ENCODE measurements at regions not wholly inside any gene's neighbourhood (a gene's known extent, or its start where the extent isn't known, plus 50 kb on each side); places are given as distances from the start of the nearest gene placed in this dataset.

GRCh38 chr21:27233514-27234115, 266.7 kb upstream of the ADAMTS5 start:
- H4K20me1 ChIP-seq, result no peaks in the 10 kb centered on the region
- no peaks in the 10 kb centered on the region for H3K4me1 ChIP-seq
- H3K4me2 ChIP-seq, result no peak overlapping the region
- H3K27ac ChIP-seq, result no peak overlapping the region
- H3K9ac ChIP-seq, result no peak overlapping the region
- H3K4me3 ChIP-seq, result no peak overlapping the region
- no peak for TF ChIP-seq Cebpa-rat (IDR thresholded peaks at IDR 0.05)
- no peaks in the 10 kb centered on the region for H3K9me3 ChIP-seq
- no peaks in the 10 kb centered on the region for H3K27me3 ChIP-seq
- no peaks in the 10 kb centered on the region for H3K36me3 ChIP-seq

- H3K4me2 ChIP-seq, result no peak overlapping the region
- H3K36me3 ChIP-seq, result no peaks in the 10 kb centered on the region
- TF ChIP-seq Cebpa-rat (IDR thresholded peaks at IDR 0.05), result no peak
- H3K9ac ChIP-seq, result no peak overlapping the region
- no peaks in the 10 kb centered on the region for H3K4me1 ChIP-seq
- no peak overlapping the region for H3K4me3 ChIP-seq
- H3K9me3 ChIP-seq, result no peaks in the 10 kb centered on the region
- no peak overlapping the region for H3K27ac ChIP-seq
- no peaks in the 10 kb centered on the region for H4K20me1 ChIP-seq
- no peaks in the 10 kb centered on the region for H3K27me3 ChIP-seq
Measured at GRCh38 chr21:27225940-27226339, 259.1 kb upstream of the ADAMTS5 start.

GRCh38 chr21:27225151-27225550, 258.3 kb upstream of the ADAMTS5 start:
- no peak overlapping the region for H3K27ac ChIP-seq
- H3K4me1 ChIP-seq, result no peaks in the 10 kb centered on the region
- no peak for TF ChIP-seq Cebpa-rat (IDR thresholded peaks at IDR 0.05)
- no peak overlapping the region for H3K4me2 ChIP-seq
- no peaks in the 10 kb centered on the region for H3K27me3 ChIP-seq
- no peaks in the 10 kb centered on the region for H3K36me3 ChIP-seq
- H4K20me1 ChIP-seq, result no peaks in the 10 kb centered on the region
- H3K9ac ChIP-seq, result no peak overlapping the region
- H3K4me3 ChIP-seq, result no peak overlapping the region
- no peaks in the 10 kb centered on the region for H3K9me3 ChIP-seq

GRCh38 chr21:27224169-27224568, 257.3 kb upstream of the ADAMTS5 start:
- Histone ChIP-seq H3K36me3 (no peaks in the 10 kb centered on the region), H3K4me3 (no peak overlapping the region), H3K27me3 (no peaks in the 10 kb centered on the region), H3K9me3 (no peaks in the 10 kb centered on the region), H3K4me1 (no peaks in the 10 kb centered on the region), H3K4me2 (no peak overlapping the region), H3K9ac (no peak overlapping the region), H4K20me1 (no peaks in the 10 kb centered on the region), H3K27ac (no peak overlapping the region)
- no peak for TF ChIP-seq Cebpa-rat (IDR thresholded peaks at IDR 0.05)

GRCh38 chr21:27221077-27221476, 254.2 kb upstream of the ADAMTS5 start:
- Histone ChIP-seq H3K4me1 (no peaks in the 10 kb centered on the region), H3K27me3 (no peaks in the 10 kb centered on the region), H3K4me2 (no peak overlapping the region), H3K36me3 (no peaks in the 10 kb centered on the region), H3K27ac (no peak overlapping the region), H3K9me3 (no peaks in the 10 kb centered on the region), H3K9ac (no peak overlapping the region), H3K4me3 (no peak overlapping the region), H4K20me1 (no peaks in the 10 kb centered on the region)
- no peak for TF ChIP-seq Cebpa-rat (IDR thresholded peaks at IDR 0.05)

GRCh38 chr21:27220416-27220815, 253.5 kb upstream of the ADAMTS5 start:
- no peaks in the 10 kb centered on the region for H3K36me3 ChIP-seq
- no peaks in the 10 kb centered on the region for H4K20me1 ChIP-seq
- no peak overlapping the region for H3K4me3 ChIP-seq
- H3K27ac ChIP-seq, result no peak overlapping the region
- H3K27me3 ChIP-seq, result no peaks in the 10 kb centered on the region
- H3K9me3 ChIP-seq, result no peaks in the 10 kb centered on the region
- H3K4me2 ChIP-seq, result no peak overlapping the region
- TF ChIP-seq Cebpa-rat (IDR thresholded peaks at IDR 0.05), result no peak
- H3K9ac ChIP-seq, result no peak overlapping the region
- no peaks in the 10 kb centered on the region for H3K4me1 ChIP-seq

- Histone ChIP-seq H3K27me3 (no peaks in the 10 kb centered on the region), H4K20me1 (no peaks in the 10 kb centered on the region), H3K4me2 (no peak overlapping the region)
Measured at GRCh38 chr21:27219068-27219467, 252.2 kb upstream of the ADAMTS5 start.

GRCh38 chr21:27213303-27213702, 246.4 kb upstream of the ADAMTS5 start:
- no peaks in the 10 kb centered on the region for H3K27me3 ChIP-seq
- no peaks in the 10 kb centered on the region for H4K20me1 ChIP-seq
- H3K9ac ChIP-seq, result no peak overlapping the region
- no peaks in the 10 kb centered on the region for H3K9me3 ChIP-seq
- no peak overlapping the region for H3K27ac ChIP-seq
- TF ChIP-seq Cebpa-rat (IDR thresholded peaks at IDR 0.05), result no peak
- no peak overlapping the region for H3K4me3 ChIP-seq
- H3K4me1 ChIP-seq, result no peaks in the 10 kb centered on the region
- no peaks in the 10 kb centered on the region for H3K36me3 ChIP-seq
- no peak overlapping the region for H3K4me2 ChIP-seq

More at GRCh38 chr21:27219068-27219467, 252.2 kb upstream of the ADAMTS5 start:
- Histone ChIP-seq H3K36me3 (no peaks in the 10 kb centered on the region), H3K9me3 (no peaks in the 10 kb centered on the region), H3K4me1 (no peaks in the 10 kb centered on the region), H3K9ac (no peak overlapping the region), H3K27ac (no peak overlapping the region), H3K4me3 (no peak overlapping the region)
- TF ChIP-seq Cebpa-rat (IDR thresholded peaks at IDR 0.05), result no peak

GRCh38 chr21:27212441-27212840, 245.6 kb upstream of the ADAMTS5 start:
- Histone ChIP-seq H3K4me2 (no peak overlapping the region), H3K36me3 (no peaks in the 10 kb centered on the region), H3K4me1 (no peaks in the 10 kb centered on the region), H4K20me1 (no peaks in the 10 kb centered on the region), H3K27ac (no peak overlapping the region), H3K9me3 (no peaks in the 10 kb centered on the region), H3K27me3 (no peaks in the 10 kb centered on the region), H3K9ac (no peak overlapping the region), H3K4me3 (no peak overlapping the region)
- TF ChIP-seq Cebpa-rat (IDR thresholded peaks at IDR 0.05), result no peak

GRCh38 chr21:27209546-27209945, 242.7 kb upstream of the ADAMTS5 start:
- Histone ChIP-seq H3K9ac (no peak overlapping the region), H3K36me3 (no peaks in the 10 kb centered on the region), H3K27ac (no peak overlapping the region), H3K27me3 (no peaks in the 10 kb centered on the region), H3K4me1 (no peaks in the 10 kb centered on the region), H3K4me3 (no peak overlapping the region), H3K9me3 (no peaks in the 10 kb centered on the region), H3K4me2 (no peak overlapping the region), H4K20me1 (no peaks in the 10 kb centered on the region)
- TF ChIP-seq Cebpa-rat (IDR thresholded peaks at IDR 0.05), result no peak

All from BLaER1 (cell line).